Left lobe of liver (tissue), 2 donors: ENCODE measurements at regions not wholly inside any gene's neighbourhood (a gene's known extent, or its start where the extent isn't known, plus 50 kb on each side); places are given as distances from the start of the nearest gene placed in this dataset.

Experiments
- ATAC-seq: fragments of 200-7000 bp; cut with Tn5 transposase; one replicate; pipeline ENCODE4 v1.9.1; 2020; ENCODE audit warnings: mild to moderate bottlenecking, moderate library complexity
- DNase-seq: peaks from one replicate; pipeline ENCODE4 v3.0.0-alpha.2; 2020; ENCODE audit warnings: low spot score
- donor health status: DM: no; HTN: no; CAD: no; lungs with moderate emphysema.
- donor health status: DM: no; HTN: yes; CAD: no.

- no peak for DNase-seq
- ATAC-seq, result no peak
Measured at GRCh38 chr6:77979204-77979603, 326.4 kb downstream of the MEI4 start.

DNA sequence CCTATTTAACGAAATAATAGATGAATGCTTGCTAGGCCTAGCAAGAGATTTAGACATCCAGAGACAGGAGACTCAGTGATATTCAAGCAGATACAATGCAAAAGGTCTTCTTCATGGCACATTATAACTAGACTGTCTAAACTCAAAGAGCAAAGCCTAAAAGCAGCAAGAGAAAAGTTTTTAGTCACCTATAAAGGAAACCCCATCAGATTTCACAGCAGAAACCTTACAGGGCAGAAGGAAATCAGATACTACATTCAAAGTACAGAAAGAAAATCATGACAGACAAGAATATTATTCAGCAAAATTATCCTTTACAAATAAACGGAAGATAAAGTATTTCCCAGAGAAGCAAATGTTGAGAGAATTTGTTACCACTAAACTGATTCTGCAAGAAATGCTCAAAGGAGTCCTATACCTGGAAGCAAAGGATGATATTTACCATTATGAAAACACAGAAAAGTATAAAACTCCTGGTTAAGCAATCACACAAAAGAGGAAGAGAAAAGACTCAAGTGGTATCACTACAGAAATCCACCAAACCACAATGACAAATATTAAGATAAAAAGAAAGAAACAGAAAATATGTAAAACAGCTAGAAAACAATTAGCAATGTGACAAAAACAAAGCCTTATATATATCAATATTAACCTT, 333.7 kb downstream of the MEI4 start:
- no peak for DNase-seq
- ATAC-seq, result no peak

DNA sequence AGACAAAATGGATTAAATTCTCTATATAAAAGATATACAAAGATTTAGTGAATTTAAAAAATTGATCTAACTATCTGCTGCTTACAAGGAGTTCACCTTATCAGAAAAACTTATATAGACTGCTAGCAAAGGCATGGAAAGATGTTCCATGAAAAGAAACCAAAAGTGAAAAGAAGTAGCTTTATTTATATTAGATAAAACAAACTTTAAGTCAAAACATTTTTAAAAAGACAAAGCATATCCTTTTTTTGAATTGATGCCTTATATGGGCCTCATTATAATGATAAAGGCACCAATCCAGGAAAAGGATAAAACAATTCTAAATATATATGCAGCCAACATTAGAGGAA, 334.2 kb downstream of the MEI4 start:
- ATAC-seq, result no peak
- no peak for DNase-seq

DNA sequence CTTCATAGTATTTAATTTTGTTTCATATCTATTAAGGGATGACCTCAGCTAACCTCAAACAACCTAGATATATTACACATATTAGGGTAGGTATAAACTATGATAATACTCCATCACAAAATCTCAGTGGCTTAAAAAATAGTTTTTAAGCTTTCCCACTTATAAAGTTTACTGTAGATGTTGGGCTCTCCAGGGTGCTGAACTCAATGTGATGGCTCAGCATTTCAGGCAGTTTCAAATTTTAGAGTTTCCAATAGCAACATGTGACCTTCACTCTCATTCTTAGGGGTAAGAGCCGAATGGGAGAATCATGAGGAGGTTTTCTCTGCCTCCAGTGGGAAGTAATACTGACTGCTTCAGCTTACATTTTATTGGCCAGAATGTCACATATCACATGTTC, 357.3 kb downstream of the MEI4 start:
- no peak for DNase-seq

GRCh38 chr6:78020586-78020985, 367.7 kb downstream of the MEI4 start:
- no peak for DNase-seq

More for the DNA sequence above, 357.3 kb downstream of the MEI4 start:
- no peak for ATAC-seq

GRCh38 chr6:78025502-78025901, 372.7 kb downstream of the MEI4 start:
- ATAC-seq, result no peak

More at GRCh38 chr6:78020586-78020985, 367.7 kb downstream of the MEI4 start:
- no peak for ATAC-seq

GRCh38 chr6:78031228-78031627, 378.4 kb downstream of the MEI4 start:
- no peak for ATAC-seq
- DNase-seq, result no peak

More at GRCh38 chr6:78025502-78025901, 372.7 kb downstream of the MEI4 start:
- no peak for DNase-seq

DNA sequence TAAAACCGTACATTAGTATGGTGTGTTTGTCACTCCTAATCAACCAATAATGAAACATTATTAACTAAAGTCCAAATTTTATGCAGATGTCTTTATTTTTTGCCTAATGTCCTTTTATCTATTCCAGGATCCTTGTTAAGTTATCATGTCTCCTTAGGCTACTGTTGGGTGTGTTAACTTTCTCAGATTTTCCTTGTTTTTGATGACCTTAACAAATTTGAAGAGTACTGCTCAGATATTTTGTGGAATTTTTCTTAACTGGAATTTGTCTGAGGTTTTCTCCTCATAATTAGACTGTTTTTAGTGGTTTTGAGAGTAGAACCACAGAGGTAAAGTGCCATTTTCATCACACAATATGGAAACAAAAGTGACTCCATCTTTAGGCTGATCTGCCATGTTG, 406.3 kb downstream of the MEI4 start:
- ATAC-seq, result no peak
- DNase-seq, result no peak

DNA sequence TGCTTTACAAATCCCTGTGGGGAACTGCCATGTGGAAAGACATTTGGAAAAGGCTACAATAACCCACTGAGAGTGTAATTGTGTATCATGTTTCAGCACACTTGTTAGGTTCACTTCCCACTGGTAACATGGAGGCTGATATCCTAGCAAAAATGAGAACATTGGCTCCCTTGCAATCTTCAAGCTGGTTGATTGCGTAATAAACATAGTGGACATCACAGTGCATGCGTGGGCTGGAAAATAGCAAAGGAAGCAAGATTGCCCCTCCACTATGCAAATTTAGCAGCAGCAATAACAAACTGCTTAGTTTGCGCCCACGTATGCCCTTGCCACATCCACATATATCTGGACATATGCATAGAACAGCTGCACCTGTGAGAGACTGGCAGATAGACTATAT, 410.2 kb downstream of the MEI4 start:
- no peak for ATAC-seq
- DNase-seq, result no peak

GRCh38 chr6:78076371-78076770, 423.5 kb downstream of the MEI4 start:
- DNase-seq (no peak), ATAC-seq (no peak)

DNA sequence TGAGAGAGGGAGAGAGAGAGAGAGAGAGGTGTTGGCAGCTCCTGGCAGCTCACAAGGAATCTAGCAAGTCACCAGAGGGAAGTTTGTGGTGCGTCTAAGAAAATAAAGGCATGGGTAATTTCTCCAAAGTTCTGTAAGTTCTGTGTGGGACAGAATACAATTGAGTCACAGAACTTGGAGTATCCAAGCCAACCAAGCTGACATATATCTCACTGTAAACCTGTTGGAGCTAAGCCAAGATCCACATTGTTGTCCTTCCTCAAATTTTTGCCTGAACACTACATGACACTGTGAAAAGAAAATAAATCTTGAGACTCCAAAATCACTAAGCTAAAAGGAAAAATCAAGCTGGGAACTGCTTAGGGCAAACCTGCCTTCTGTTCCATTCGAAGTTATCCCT, 436.7 kb downstream of the MEI4 start:
- ATAC-seq, result no peak
- DNase-seq, result no peak

DNA sequence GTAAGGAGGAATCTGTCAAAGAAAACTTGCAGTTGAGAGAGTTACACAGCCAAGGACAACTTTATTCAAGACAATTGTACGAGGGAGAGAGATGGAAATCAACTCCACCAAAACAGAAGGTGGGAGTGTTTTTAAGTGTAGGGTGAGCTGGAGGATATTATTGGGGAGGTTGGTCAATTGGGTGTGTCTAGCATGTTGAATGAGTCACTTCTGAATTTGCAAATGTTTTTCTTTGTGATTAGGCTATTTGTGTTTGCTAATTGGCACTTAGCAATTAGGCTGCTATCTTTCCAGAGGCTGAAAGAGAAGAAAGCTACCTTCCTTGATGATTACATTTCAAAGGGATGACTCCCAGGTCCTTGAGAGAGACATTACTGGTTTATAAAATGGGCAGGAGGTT, 441.1 kb downstream of the MEI4 start:
- no peak for ATAC-seq
- DNase-seq, result no peak

DNA sequence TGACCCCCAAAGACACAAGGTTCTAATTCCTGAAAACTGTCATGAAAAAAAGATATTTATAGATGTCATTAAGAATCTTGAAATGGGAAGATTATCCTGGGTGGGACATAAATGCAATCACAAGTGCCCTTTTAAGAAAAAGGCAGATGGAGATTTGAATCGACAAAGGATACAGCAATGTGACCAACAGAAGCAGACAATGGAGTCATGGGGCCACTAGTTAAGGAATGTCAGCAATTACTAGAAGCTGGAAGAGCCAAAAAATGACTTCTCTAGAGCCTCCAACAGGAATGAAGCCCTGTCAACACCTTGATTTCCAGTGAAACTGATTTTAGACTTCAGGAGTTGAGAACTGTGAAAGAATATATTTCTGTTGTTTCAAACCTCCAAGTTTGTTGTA, 448.5 kb downstream of the MEI4 start:
- ATAC-seq, result no peak

DNA sequence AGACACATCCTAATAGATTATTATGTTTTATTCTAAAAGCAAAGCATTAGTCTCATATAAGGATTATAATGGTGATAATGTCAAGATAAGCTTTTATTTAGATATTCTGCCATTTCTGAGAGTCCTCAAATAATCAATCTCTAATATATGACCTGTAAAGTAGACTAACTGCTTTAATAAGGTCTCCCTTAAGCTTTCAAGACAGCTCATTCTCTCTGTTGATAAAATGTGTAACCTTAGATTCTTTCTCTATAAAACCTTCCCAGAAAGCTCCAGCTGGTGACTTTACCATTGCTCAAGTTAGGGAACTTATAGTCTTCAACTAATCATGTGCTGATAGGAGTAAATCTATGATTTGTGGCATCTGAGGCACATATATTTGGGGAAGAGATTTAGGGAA, 457.8 kb downstream of the MEI4 start:
- ATAC-seq (no peak), DNase-seq (no peak)

More for the DNA sequence above, 448.5 kb downstream of the MEI4 start:
- no peak for DNase-seq

GRCh38 chr6:78117966-78118365, 465.1 kb downstream of the MEI4 start:
- no peak for DNase-seq
- ATAC-seq, result no peak

DNA sequence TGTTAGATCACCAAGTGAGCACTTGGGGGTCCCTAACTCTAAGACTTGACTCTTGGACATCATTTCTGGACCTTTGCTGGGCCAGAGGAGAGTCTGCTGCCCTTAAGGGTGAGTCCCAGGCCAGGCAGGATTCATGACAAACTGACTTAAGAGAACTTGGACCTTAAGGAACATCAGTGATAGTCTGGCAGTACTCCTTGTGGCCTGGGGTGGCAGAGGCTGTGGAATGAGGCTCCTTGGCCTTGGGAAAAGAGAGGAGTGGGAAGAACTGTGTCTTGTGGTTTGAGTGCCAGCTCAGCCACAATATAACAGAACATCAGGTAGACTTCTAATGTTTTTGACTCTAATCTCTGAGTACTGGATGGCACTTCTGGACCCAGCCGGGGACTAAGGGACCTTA, 478.7 kb downstream of the MEI4 start:
- no peak for DNase-seq
- ATAC-seq, result no peak

DNA sequence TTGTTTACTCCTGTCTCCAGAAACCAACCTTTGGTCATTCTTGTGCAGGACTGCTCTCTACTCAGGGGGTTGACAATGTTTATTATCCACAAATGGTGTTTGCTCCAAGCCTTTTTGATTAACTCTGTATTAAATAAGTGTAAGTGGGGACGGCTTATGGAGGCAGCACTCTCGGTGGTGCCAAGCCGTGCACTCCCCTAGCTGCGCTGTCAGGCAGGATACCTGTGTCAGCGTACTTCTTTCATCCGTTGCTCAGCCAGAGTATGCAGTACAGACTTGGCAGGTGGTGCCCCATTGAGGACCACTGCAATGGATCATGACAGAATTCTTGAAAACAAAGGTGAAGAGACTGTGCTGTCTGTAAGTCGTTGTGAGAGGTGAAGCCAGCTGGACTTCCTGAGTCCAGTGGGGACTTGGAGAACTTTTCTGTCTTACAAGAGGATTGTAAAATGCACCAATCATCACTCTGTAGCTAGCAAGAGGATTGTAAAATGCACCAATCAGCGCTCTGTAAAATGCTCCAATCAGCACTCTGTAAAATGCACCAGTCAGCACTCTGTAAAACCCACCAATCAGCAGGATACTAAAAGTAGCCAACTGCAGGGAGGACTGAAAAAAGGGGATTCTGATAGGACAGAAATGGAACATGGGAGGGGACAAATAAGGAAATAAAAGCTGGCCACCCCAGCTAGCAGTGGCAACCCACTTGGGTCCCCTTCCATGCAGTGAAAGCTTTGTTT, 480.0 kb downstream of the MEI4 start:
- DNase-seq (no peak), ATAC-seq (no peak)

- DNase-seq (no peak), ATAC-seq (no peak)
Measured at GRCh38 chr6:78150425-78150824, 497.6 kb downstream of the MEI4 start.

- DNase-seq (no peak), ATAC-seq (no peak)
Measured at GRCh38 chr6:78153976-78154375, 501.1 kb downstream of the MEI4 start.

DNA sequence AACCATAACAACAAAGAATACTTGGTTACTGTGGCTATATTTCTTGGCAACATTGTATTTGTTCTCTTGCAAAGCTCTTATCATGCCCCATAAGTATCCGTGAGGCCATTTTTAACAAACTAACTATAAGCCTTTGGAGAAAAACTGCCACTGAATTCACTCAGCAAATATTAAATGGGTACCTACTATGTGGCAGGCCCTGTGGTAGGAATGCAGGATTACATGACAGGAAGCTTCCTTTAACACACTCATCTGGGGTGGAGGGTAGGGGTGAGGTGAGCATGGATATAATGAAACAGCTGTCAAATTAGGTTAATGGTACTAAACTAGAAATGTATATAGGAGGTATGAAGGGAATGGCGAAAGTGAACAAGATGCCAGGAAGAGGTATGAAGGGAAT, 504.8 kb downstream of the MEI4 start:
- DNase-seq (no peak), ATAC-seq (no peak)

- ATAC-seq (no peak), DNase-seq (no peak)
Measured at GRCh38 chr6:78188891-78189290, 536.1 kb downstream of the MEI4 start.

DNA sequence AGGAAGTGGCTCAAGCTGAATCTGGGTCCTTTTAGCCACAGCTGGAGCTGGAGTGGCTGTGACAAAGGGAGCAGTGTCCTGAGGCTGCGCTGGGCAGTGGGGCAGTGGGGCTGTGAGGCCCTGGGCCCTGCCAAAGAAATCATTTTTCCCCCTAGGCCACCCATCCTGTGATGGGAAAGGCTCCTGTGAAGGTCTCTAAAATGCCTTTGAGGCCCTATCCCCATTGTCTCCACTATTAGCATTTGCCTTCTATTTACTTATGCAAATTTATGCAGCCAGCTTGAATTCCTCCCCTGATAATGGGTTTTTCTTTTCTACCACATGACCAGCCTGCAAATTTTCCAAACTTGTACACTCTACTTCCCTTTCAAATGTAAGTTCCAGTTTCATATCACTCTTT, 539.2 kb downstream of the MEI4 start:
- no peak for ATAC-seq
- no peak for DNase-seq

GRCh38 chr6:78199044-78199443, 546.2 kb downstream of the MEI4 start:
- ATAC-seq (no peak), DNase-seq (no peak)
